Panc1 (cell line): ENCODE measurements at regions not wholly inside any gene's neighbourhood (a gene's known extent, or its start where the extent isn't known, plus 50 kb on each side); places are given as distances from the start of the nearest gene placed in this dataset.

Experiments
- ATAC-seq: fragments of 200-7000 bp; cut with Tn5 transposase; 2 replicates; pipeline ENCODE4 v1.9.1; 2020; ENCODE audit warnings: mild to moderate bottlenecking, moderate library complexity
- BruUV-seq: library from RNA; stranded (reverse); fragments of 400-500 nt; replicated peaks from 2 replicates; lab custom pipeline; 2021; lab: Mats Ljungman, UMichigan
- CTCF ChIA-PET: fragments of 300-600 bp; sonication (Branson Sonifier 250); formaldehyde crosslinking; loops from one replicate; lab custom pipeline; 2022; ENCODE audit warnings: antibody characterized with exemption; lab: Charles Lee
- POLR2A ChIA-PET: fragments of 300-600 bp; sonication (Branson Sonifier 250); formaldehyde crosslinking; loops from one replicate; lab custom pipeline; 2022; ENCODE audit warnings: antibody characterized with exemption; lab: Charles Lee
- DNase-seq: peaks from one replicate; pipeline ENCODE4 v3.0.0-alpha.2; 2010; ENCODE audit warnings: low read depth, low spot score
- H3K27ac ChIP-seq: 2 replicates; pipeline ENCODE4 v1.5.1; 2011; ENCODE audit warnings: mild to moderate bottlenecking, low read length, inconsistent platforms
- H3K27me3 ChIP-seq: fragments of 200-500 bp; sonication (Bioruptor generic); 2 replicates; pipeline ENCODE4 v1.6.0; 2014; ENCODE audit warnings: low read length, inconsistent platforms; ENCODE audit not compliant: control insufficient read depth, insufficient read depth
- H3K36me3 ChIP-seq: fragments of 200-500 bp; sonication (Bioruptor generic); 2 replicates; pipeline ENCODE4 v1.5.1; 2014; ENCODE audit warnings: inconsistent platforms, mild to moderate bottlenecking, low read length, moderate library complexity; ENCODE audit not compliant: control insufficient read depth, insufficient read depth
- H3K4me1 ChIP-seq: 2 replicates; pipeline ENCODE4 v1.5.1; 2011; ENCODE audit warnings: inconsistent platforms, mild to moderate bottlenecking, low read length, moderate library complexity; ENCODE audit not compliant: control insufficient read depth, insufficient read depth
- H3K4me3 ChIP-seq, 2 experiments: 2 replicates each; pipeline ENCODE4 v1.5.1; 2011 to 2012; ENCODE audit warnings: low read depth in 2 of 2, low read length in 2 of 2, mild to moderate bottlenecking in 2 of 2, inconsistent platforms in 1 of 2, moderate library complexity in 1 of 2
- H3K9me3 ChIP-seq: fragments of 200-500 bp; sonication (Bioruptor generic); 2 replicates; pipeline ENCODE4 v1.5.1; 2014; ENCODE audit warnings: low read depth, mild to moderate bottlenecking, inconsistent platforms, low read length, moderate library complexity; ENCODE audit not compliant: control insufficient read depth, insufficient read depth
- CTCF ChIP-seq: fragments of 450-650 bp; IDR thresholded peaks from 2 replicates; pipeline ENCODE4 v1.5.1; 2017; ENCODE audit warnings: mild to moderate bottlenecking
- POLR2AphosphoS5 ChIP-seq: IDR thresholded peaks from 2 replicates; pipeline ENCODE4 v1.6.1; 2012; ENCODE audit warnings: mild to moderate bottlenecking, low read depth, low read length, moderate library complexity
- SIN3A ChIP-seq: IDR thresholded peaks from 2 replicates; pipeline ENCODE4 v1.6.1; 2012; ENCODE audit warnings: low read depth, mild to moderate bottlenecking, low read length, moderate library complexity, borderline replicate concordance; ENCODE audit not compliant: insufficient read depth
- TCF7L2 ChIP-seq: IDR thresholded peaks from 2 replicates; pipeline ENCODE4 v1.6.1; 2011; ENCODE audit warnings: mild to moderate bottlenecking, low read depth, low read length, inconsistent platforms
- in situ Hi-C: cut with HindIII; loops from 2 replicates; pipeline ENCODE4 v1.10.0; 2016; ENCODE audit warnings: low sequenced_read_pairs, low pct_unique_long_range_greater_than_20kb
- intact Hi-C: fragments of 100-400 bp; cut with micrococcal nuclease; formaldehyde crosslinking; loops from one replicate; pipeline ENCODE4 v1.10.0; 2022; ENCODE audit not compliant: unreplicated experiment
- TF ChIP-seq, protein P1 (sequence below), 2 experiments: IDR thresholded peaks; 2 replicates each; pipeline ENCODE4 v1.6.1; 2011 to 2012; ENCODE audit warnings: low read depth in 2 of 2, control low read depth in 1 of 2, low read length in 1 of 2, mild to moderate bottlenecking in 1 of 2, moderate library complexity in 1 of 2; ENCODE audit not compliant: insufficient read depth in 1 of 2

DNA sequence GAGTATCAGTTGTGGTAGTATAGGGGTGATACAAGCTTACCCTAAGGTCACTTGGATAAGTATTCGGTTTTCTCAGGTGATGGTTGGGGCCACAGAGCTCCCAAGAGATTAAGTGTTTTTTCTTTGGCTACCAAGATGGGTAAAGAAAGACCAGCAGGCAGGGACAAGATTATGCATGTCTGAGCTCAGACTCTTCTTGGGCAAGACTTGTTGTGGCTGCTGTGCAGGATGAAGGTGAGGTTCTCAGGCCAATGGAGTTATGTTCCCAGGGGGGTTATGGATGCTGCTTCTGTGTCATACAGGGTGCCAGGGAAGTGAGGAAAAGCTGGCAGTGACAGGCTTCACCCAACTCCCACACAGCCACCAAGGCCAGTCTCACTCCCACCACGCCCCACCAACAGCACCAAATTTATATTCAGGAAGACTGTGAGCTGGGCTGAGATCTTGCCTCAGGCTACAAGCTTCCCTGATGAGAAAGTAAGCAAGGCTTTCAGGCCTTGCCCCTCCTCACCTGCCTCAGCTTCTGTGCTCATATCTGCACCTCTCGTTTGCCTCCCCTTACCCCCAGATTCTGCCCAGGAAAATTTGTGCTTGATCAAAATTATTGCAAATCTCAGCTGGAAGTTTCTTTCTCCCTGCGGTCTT lies 511.8 kb upstream of the SLITRK1 start:
- no peak overlapping the region for H3K27ac ChIP-seq
- CTCF ChIA-PET = no interaction called here
- in situ Hi-C loops = no loop called here
- H3K9me3 ChIP-seq = no peaks in the 10 kb centered on the region
- no peaks in the 10 kb centered on the region for H3K36me3 ChIP-seq
- no peak overlapping the region for H3K4me3 ChIP-seq
- TF ChIP-seq SIN3A = no peak
- TF ChIP-seq, protein P1, sequence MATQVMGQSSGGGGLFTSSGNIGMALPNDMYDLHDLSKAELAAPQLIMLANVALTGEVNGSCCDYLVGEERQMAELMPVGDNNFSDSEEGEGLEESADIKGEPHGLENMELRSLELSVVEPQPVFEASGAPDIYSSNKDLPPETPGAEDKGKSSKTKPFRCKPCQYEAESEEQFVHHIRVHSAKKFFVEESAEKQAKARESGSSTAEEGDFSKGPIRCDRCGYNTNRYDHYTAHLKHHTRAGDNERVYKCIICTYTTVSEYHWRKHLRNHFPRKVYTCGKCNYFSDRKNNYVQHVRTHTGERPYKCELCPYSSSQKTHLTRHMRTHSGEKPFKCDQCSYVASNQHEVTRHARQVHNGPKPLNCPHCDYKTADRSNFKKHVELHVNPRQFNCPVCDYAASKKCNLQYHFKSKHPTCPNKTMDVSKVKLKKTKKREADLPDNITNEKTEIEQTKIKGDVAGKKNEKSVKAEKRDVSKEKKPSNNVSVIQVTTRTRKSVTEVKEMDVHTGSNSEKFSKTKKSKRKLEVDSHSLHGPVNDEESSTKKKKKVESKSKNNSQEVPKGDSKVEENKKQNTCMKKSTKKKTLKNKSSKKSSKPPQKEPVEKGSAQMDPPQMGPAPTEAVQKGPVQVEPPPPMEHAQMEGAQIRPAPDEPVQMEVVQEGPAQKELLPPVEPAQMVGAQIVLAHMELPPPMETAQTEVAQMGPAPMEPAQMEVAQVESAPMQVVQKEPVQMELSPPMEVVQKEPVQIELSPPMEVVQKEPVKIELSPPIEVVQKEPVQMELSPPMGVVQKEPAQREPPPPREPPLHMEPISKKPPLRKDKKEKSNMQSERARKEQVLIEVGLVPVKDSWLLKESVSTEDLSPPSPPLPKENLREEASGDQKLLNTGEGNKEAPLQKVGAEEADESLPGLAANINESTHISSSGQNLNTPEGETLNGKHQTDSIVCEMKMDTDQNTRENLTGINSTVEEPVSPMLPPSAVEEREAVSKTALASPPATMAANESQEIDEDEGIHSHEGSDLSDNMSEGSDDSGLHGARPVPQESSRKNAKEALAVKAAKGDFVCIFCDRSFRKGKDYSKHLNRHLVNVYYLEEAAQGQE (IDR thresholded peaks at IDR 0.05; ENCODE audit: insufficient read depth in 1 of 2, low read depth in 2 of 2, low read length in 1 of 2) = no peak
- no peak for TF ChIP-seq CTCF
- no peaks in the 10 kb centered on the region for H3K4me1 ChIP-seq
- no TSS peak for BruUV-seq
- intact Hi-C loops = no loop called here
- DNase-seq (no peak), ATAC-seq (no peak)
- POLR2A ChIA-PET = no interaction called here
- no peaks in the 10 kb centered on the region for H3K27me3 ChIP-seq

DNA sequence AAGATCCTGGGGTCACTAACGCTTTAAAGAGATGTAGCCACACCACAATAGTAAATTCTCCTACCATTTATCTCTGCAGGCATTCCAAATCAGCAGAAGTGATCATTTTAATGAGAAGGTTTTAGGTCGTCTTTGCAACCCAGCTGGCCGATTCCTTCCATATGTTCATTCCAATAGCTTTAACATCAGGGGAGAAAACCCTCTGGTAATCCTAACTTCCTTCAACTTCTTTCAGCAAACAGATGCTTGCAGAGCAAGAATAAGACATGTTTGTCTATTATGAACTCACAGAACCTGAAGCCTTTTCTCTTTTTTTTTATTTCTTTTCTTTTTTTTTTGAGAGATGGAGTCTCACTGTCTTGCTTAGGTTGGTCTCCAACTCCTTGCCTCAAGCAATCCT lies 498.6 kb upstream of the SLITRK1 start:
- DNase-seq = no peak
- H3K9me3 ChIP-seq = no peaks in the 10 kb centered on the region
- H3K4me3 ChIP-seq = no peak overlapping the region
- no TSS peak for BruUV-seq
- intact Hi-C loops = no loop called here
- CTCF ChIA-PET = interaction anchor here (0.7 kb wide), 1 partner anchor 183 kb away, joined by 5 read pairs; no protein-coding TSS in a partner anchor
- in situ Hi-C loops = no loop called here
- H3K36me3 ChIP-seq = no peaks in the 10 kb centered on the region
- H3K27ac ChIP-seq = no peak overlapping the region
- TF ChIP-seq, protein P1 (IDR thresholded peaks at IDR 0.05; ENCODE audit: insufficient read depth in 1 of 2, low read depth in 2 of 2, low read length in 1 of 2) = no peak
- TF ChIP-seq POLR2AphosphoS5 = no peak
- no peak for TF ChIP-seq TCF7L2
- TF ChIP-seq SIN3A = no peak
- TF ChIP-seq CTCF = no peak
- H3K4me1 ChIP-seq = no peaks in the 10 kb centered on the region
- no peaks in the 10 kb centered on the region for H3K27me3 ChIP-seq
- POLR2A ChIA-PET = no interaction called here
- no peak for ATAC-seq
